ENCODE measurements at regions not wholly inside any gene's neighbourhood (a gene's known extent, or its start where the extent isn't known, plus 50 kb on each side); places are given as distances from the start of the nearest gene placed in this dataset.

- TF ChIP-seq EZH2 (IDR thresholded peaks at IDR 0.05), result no peak
- TF ChIP-seq POLR2AphosphoS5 (IDR thresholded peaks at IDR 0.05; ENCODE audit: borderline replicate concordance, low read depth, low read length), result no peak
Measured at GRCh38 chr4:12897954-12898353, 586.2 kb downstream of the RAB28 start.
